ELR (cell line): ENCODE measurements at regions not wholly inside any gene's neighbourhood (a gene's known extent, or its start where the extent isn't known, plus 50 kb on each side); places are given as distances from the start of the nearest gene placed in this dataset.

Experiments used
- DNase-seq: peaks from one replicate; pipeline ENCODE4 v3.0.0-alpha.2; 2015; ENCODE audit warnings: low read depth

GRCh38 chr3:25044762-25045710, 383.0 kb upstream of the RARB start:
- no peak for DNase-seq

GRCh38 chr3:25046911-25047771, 380.9 kb upstream of the RARB start:
- no peak for DNase-seq

GRCh38 chr3:25049304-25049703, 378.8 kb upstream of the RARB start:
- DNase-seq: no peak

- no peak for DNase-seq
These were observed 374.7 kb upstream of the RARB start for GRCh38 chr3:25053360-25053759.

GRCh38 chr3:25056036-25056755, 371.9 kb upstream of the RARB start:
- DNase-seq: no peak

- no peak for DNase-seq
These were observed 371.2 kb upstream of the RARB start for GRCh38 chr3:25056803-25057351.

- DNase-seq: no peak
These were observed 370.7 kb upstream of the RARB start for GRCh38 chr3:25057379-25057778.

- no peak for DNase-seq
These were observed 363.4 kb upstream of the RARB start for GRCh38 chr3:25064681-25065080.

- no peak for DNase-seq
These were observed 358.1 kb upstream of the RARB start for GRCh38 chr3:25069970-25070369.

- no peak for DNase-seq
These were observed 356.2 kb upstream of the RARB start for GRCh38 chr3:25071846-25072245.

GRCh38 chr3:25073423-25073822, 354.6 kb upstream of the RARB start:
- no peak for DNase-seq

GRCh38 chr3:25074149-25074548, 353.9 kb upstream of the RARB start:
- DNase-seq: no peak

- DNase-seq: peak; percentile 17
These were observed 347.6 kb upstream of the RARB start for GRCh38 chr3:25080461-25080860.

GRCh38 chr3:25084016-25084415, 344.0 kb upstream of the RARB start:
- no peak for DNase-seq

GRCh38 chr3:25086721-25087120, 341.3 kb upstream of the RARB start:
- DNase-seq: no peak

GRCh38 chr3:25088284-25088683, 339.8 kb upstream of the RARB start:
- no peak for DNase-seq

- DNase-seq: no peak
These were observed 337.2 kb upstream of the RARB start for GRCh38 chr3:25090698-25091453.

- DNase-seq: no peak
These were observed 336.1 kb upstream of the RARB start for GRCh38 chr3:25091934-25092333.

GRCh38 chr3:25094932-25095685, 333.0 kb upstream of the RARB start:
- DNase-seq: no peak

GRCh38 chr3:25096536-25096935, 331.5 kb upstream of the RARB start:
- DNase-seq: no peak
